Medulla oblongata (tissue), 1 donor: ENCODE measurements at regions not wholly inside any gene's neighbourhood (a gene's known extent, or its start where the extent isn't known, plus 50 kb on each side); places are given as distances from the start of the nearest gene placed in this dataset.
A peak's percentile ranks its signal among the peaks of the same experiment; 100 is the strongest.

Experiments
- DNase-seq: peaks from one replicate; pipeline ENCODE4 v3.0.0-alpha.2; 2015; ENCODE audit errors: extremely low spot score

- DNase-seq: no peak
These were observed 283.7 kb upstream of the BRINP1 start for GRCh38 chr9:119652931-119653330.

GRCh38 chr9:119649205-119649604, 280.0 kb upstream of the BRINP1 start:
- no peak for DNase-seq

- DNase-seq: peak; percentile 5
These were observed 270.2 kb upstream of the BRINP1 start for GRCh38 chr9:119639287-119639955.

- DNase-seq: no peak
These were observed 264.8 kb upstream of the BRINP1 start for GRCh38 chr9:119634006-119634405.

- no peak for DNase-seq
These were observed 242.3 kb upstream of the BRINP1 start for GRCh38 chr9:119611565-119611964.

GRCh38 chr9:119609277-119609971, 240.2 kb upstream of the BRINP1 start:
- no peak for DNase-seq

- no peak for DNase-seq
These were observed 232.4 kb upstream of the BRINP1 start for GRCh38 chr9:119601632-119602031.

- peak; percentile 6 for DNase-seq
These were observed 228.3 kb upstream of the BRINP1 start for GRCh38 chr9:119597499-119597898.

- DNase-seq: no peak
These were observed 227.5 kb upstream of the BRINP1 start for GRCh38 chr9:119596703-119597102.

GRCh38 chr9:119588874-119589744, 219.9 kb upstream of the BRINP1 start:
- no peak for DNase-seq

- DNase-seq: no peak
These were observed 208.6 kb upstream of the BRINP1 start for GRCh38 chr9:119577881-119578280.

GRCh38 chr9:119559986-119560385, 190.8 kb upstream of the BRINP1 start:
- no peak for DNase-seq

GRCh38 chr9:119559056-119559455, 189.8 kb upstream of the BRINP1 start:
- no peak for DNase-seq

GRCh38 chr9:119556129-119556875, 187.1 kb upstream of the BRINP1 start:
- peak; percentile 78 for DNase-seq

GRCh38 chr9:119544492-119544891, 175.3 kb upstream of the BRINP1 start:
- DNase-seq: no peak

GRCh38 chr9:119537138-119537537, 167.9 kb upstream of the BRINP1 start:
- DNase-seq: no peak

- DNase-seq: no peak
These were observed 164.3 kb upstream of the BRINP1 start for GRCh38 chr9:119533504-119533903.

GRCh38 chr9:119526698-119527097, 157.5 kb upstream of the BRINP1 start:
- DNase-seq: no peak

GRCh38 chr9:119523508-119523907, 154.3 kb upstream of the BRINP1 start:
- DNase-seq: no peak

GRCh38 chr9:119522381-119522780, 153.1 kb upstream of the BRINP1 start:
- no peak for DNase-seq

- DNase-seq: no peak
These were observed 140.2 kb upstream of the BRINP1 start for GRCh38 chr9:119509291-119509905.
